Activated naive CD8-positive, alpha-beta T cell treated with anti-CD3 and anti-CD28 coated beads, Interleukin-2, amount 10 ng/mL, durations not matched to agents 7 days and 5 days (primary cell): ENCODE measurements at regions not wholly inside any gene's neighbourhood (a gene's known extent, or its start where the extent isn't known, plus 50 kb on each side); places are given as distances from the start of the nearest gene placed in this dataset.
"Not testable (repeated sequence)": the region's sequence is repeated elsewhere in the genome, so short reads cannot be mapped to it uniquely, and the experiment has no call there.

Experiments used
- ATAC-seq: fragments of 150-1000 bp; cut with Tn5 transposase; one replicate; pipeline ENCODE4 v1.10.0; 2021; ENCODE audit warnings: low read depth, moderate library complexity
- POLR2A ChIA-PET: fragments of 350-600 bp; sonication (Branson Sonifier 250); formaldehyde crosslinking; loops from one replicate; lab custom pipeline; 2021; ENCODE audit warnings: antibody characterized with exemption; lab: Charles Lee
- DNase-seq: peaks from one replicate; pipeline ENCODE4 v3.0.0; 2021
- H3K27ac Mint-ChIP-seq: one replicate; pipeline ENCODE4 v1.8.0; 2022; ENCODE audit warnings: mild to moderate bottlenecking, mixed read lengths
- H3K27me3 Mint-ChIP-seq: one replicate; pipeline ENCODE4 v1.8.0; 2022; ENCODE audit warnings: mild to moderate bottlenecking, moderate library complexity, mixed read lengths
- H3K36me3 Mint-ChIP-seq: one replicate; pipeline ENCODE4 v1.8.0; 2021; ENCODE audit warnings: mild to moderate bottlenecking, mixed read lengths
- H3K4me1 Mint-ChIP-seq: one replicate; pipeline ENCODE4 v1.8.0; 2021; ENCODE audit warnings: mixed read lengths
- H3K4me3 Mint-ChIP-seq: one replicate; pipeline ENCODE4 v1.8.0; 2022; ENCODE audit warnings: mild to moderate bottlenecking, moderate library complexity, mixed read lengths
- H3K9me3 Mint-ChIP-seq: one replicate; pipeline ENCODE4 v1.8.0; 2021; ENCODE audit warnings: mixed read lengths

- DNase-seq (no peak), ATAC-seq (no peak)
- Mint-ChIP-seq H3K27ac (no peak overlapping the region), H3K4me3 (no peak overlapping the region), H3K27me3 (no peaks in the 10 kb centered on the region), H3K36me3 (no peaks in the 10 kb centered on the region), H3K9me3 (no peaks in the 10 kb centered on the region), H3K4me1 (no peaks in the 10 kb centered on the region)
- POLR2A ChIA-PET, result no interaction called here
These were observed 1606.8 kb upstream of the PIK3C3 start for GRCh38 chr18:40348196-40348595.

- POLR2A ChIA-PET, result no interaction called here
- ATAC-seq, result no peak
These were observed 1607.8 kb upstream of the PIK3C3 start for GRCh38 chr18:40347261-40347660.

GRCh38 chr18:40346146-40346545 is 1608.9 kb upstream of the PIK3C3 start:
- POLR2A ChIA-PET, result no interaction called here
- Mint-ChIP-seq H3K36me3 (no peaks in the 10 kb centered on the region), H3K4me1 (no peaks in the 10 kb centered on the region), H3K4me3 (no peak overlapping the region), H3K27ac (no peak overlapping the region), H3K27me3 (no peaks in the 10 kb centered on the region), H3K9me3 (peaks cover 2% of the 10 kb centered on the region)
- ATAC-seq, result no peak
- no peak for DNase-seq

More at GRCh38 chr18:40347261-40347660, 1607.8 kb upstream of the PIK3C3 start:
- H3K27me3 Mint-ChIP-seq, result no peaks in the 10 kb centered on the region
- no peak overlapping the region for H3K4me3 Mint-ChIP-seq
- no peaks in the 10 kb centered on the region for H3K36me3 Mint-ChIP-seq
- no peaks in the 10 kb centered on the region for H3K4me1 Mint-ChIP-seq
- no peak overlapping the region for H3K27ac Mint-ChIP-seq
- no peaks in the 10 kb centered on the region for H3K9me3 Mint-ChIP-seq
- DNase-seq, result no peak

- Mint-ChIP-seq H3K4me1 (no peaks in the 10 kb centered on the region), H3K36me3 (no peaks in the 10 kb centered on the region), H3K9me3 (peaks cover 2% of the 10 kb centered on the region), H3K4me3 (no peak overlapping the region), H3K27ac (no peak overlapping the region), H3K27me3 (no peaks in the 10 kb centered on the region)
- DNase-seq (no peak), ATAC-seq (no peak)
- POLR2A ChIA-PET, result no interaction called here
These were observed 1613.3 kb upstream of the PIK3C3 start for GRCh38 chr18:40341701-40342100.

GRCh38 chr18:40338284-40338683 is 1616.8 kb upstream of the PIK3C3 start:
- no peak overlapping the region for H3K27ac Mint-ChIP-seq
- ATAC-seq, result no peak

GRCh38 chr18:40326985-40327384 is 1628.0 kb upstream of the PIK3C3 start:
- Mint-ChIP-seq H3K27me3 (no peaks in the 10 kb centered on the region), H3K27ac (no peak overlapping the region), H3K4me3 (no peak overlapping the region), H3K4me1 (no peaks in the 10 kb centered on the region), H3K9me3 (peaks cover 5% of the 10 kb centered on the region), H3K36me3 (no peaks in the 10 kb centered on the region)
- DNase-seq, result no peak
- POLR2A ChIA-PET, result no interaction called here
- ATAC-seq, result no peak

More at GRCh38 chr18:40338284-40338683, 1616.8 kb upstream of the PIK3C3 start:
- Mint-ChIP-seq H3K36me3 (no peaks in the 10 kb centered on the region), H3K4me3 (no peak overlapping the region), H3K27me3 (no peaks in the 10 kb centered on the region), H3K9me3 (peaks cover 4% of the 10 kb centered on the region), H3K4me1 (no peaks in the 10 kb centered on the region)
- no peak for DNase-seq
- POLR2A ChIA-PET, result no interaction called here

- Mint-ChIP-seq H3K27me3 (no peaks in the 10 kb centered on the region), H3K9me3 (peaks cover 6% of the 10 kb centered on the region), H3K4me3 (no peak overlapping the region)
These were observed 1629.0 kb upstream of the PIK3C3 start for GRCh38 chr18:40325988-40326387.

GRCh38 chr18:40314199-40314598 is 1640.8 kb upstream of the PIK3C3 start:
- Mint-ChIP-seq H3K27me3 (no peaks in the 10 kb centered on the region), H3K9me3 (no peaks in the 10 kb centered on the region), H3K27ac (no peak overlapping the region), H3K36me3 (no peaks in the 10 kb centered on the region), H3K4me1 (no peaks in the 10 kb centered on the region), H3K4me3 (no peak overlapping the region)
- no peak for ATAC-seq
- DNase-seq, result no peak
- POLR2A ChIA-PET, result no interaction called here

More at GRCh38 chr18:40325988-40326387, 1629.0 kb upstream of the PIK3C3 start:
- Mint-ChIP-seq H3K4me1 (no peaks in the 10 kb centered on the region), H3K36me3 (no peaks in the 10 kb centered on the region), H3K27ac (no peak overlapping the region)
- no peak for DNase-seq
- no peak for ATAC-seq
- POLR2A ChIA-PET, result no interaction called here

- Mint-ChIP-seq H3K4me3 (no peak overlapping the region), H3K4me1 (no peaks in the 10 kb centered on the region), H3K36me3 (no peaks in the 10 kb centered on the region), H3K27ac (no peak overlapping the region), H3K9me3 (no peaks in the 10 kb centered on the region), H3K27me3 (no peaks in the 10 kb centered on the region)
- ATAC-seq, result no peak
- POLR2A ChIA-PET, result no interaction called here
- DNase-seq, result no peak
These were observed 1641.9 kb upstream of the PIK3C3 start for GRCh38 chr18:40313030-40313642.

- H3K9me3 Mint-ChIP-seq, result peaks cover 4% of the 10 kb centered on the region
- POLR2A ChIA-PET, result no interaction called here
- no peaks in the 10 kb centered on the region for H3K4me1 Mint-ChIP-seq
- no peak overlapping the region for H3K4me3 Mint-ChIP-seq
- H3K27ac Mint-ChIP-seq, result no peak overlapping the region
- DNase-seq (no peak), ATAC-seq (no peak)
- no peaks in the 10 kb centered on the region for H3K27me3 Mint-ChIP-seq
- H3K36me3 Mint-ChIP-seq, result no peaks in the 10 kb centered on the region
These were observed 1647.4 kb upstream of the PIK3C3 start for GRCh38 chr18:40307627-40308026.

- Mint-ChIP-seq H3K9me3 (peaks cover 2% of the 10 kb centered on the region), H3K27ac (no peak overlapping the region), H3K4me3 (no peak overlapping the region), H3K27me3 (no peaks in the 10 kb centered on the region), H3K36me3 (no peaks in the 10 kb centered on the region), H3K4me1 (no peaks in the 10 kb centered on the region)
- DNase-seq (no peak), ATAC-seq (no peak)
- POLR2A ChIA-PET, result no interaction called here
These were observed 1658.2 kb upstream of the PIK3C3 start for GRCh38 chr18:40296717-40297413.

GRCh38 chr18:40292985-40293710 is 1661.9 kb upstream of the PIK3C3 start:
- no peak overlapping the region for H3K27ac Mint-ChIP-seq
- DNase-seq, result no peak
- no peak for ATAC-seq
- no peaks in the 10 kb centered on the region for H3K4me1 Mint-ChIP-seq
- no peaks in the 10 kb centered on the region for H3K36me3 Mint-ChIP-seq
- POLR2A ChIA-PET, result no interaction called here
- H3K27me3 Mint-ChIP-seq, result no peaks in the 10 kb centered on the region
- H3K4me3 Mint-ChIP-seq, result no peak overlapping the region
- H3K9me3 Mint-ChIP-seq, result no peaks in the 10 kb centered on the region

GRCh38 chr18:40283560-40283959 is 1671.5 kb upstream of the PIK3C3 start:
- POLR2A ChIA-PET, result no interaction called here
- no peaks in the 10 kb centered on the region for H3K36me3 Mint-ChIP-seq
- ATAC-seq (no peak), DNase-seq (no peak)
- H3K9me3 Mint-ChIP-seq, result no peaks in the 10 kb centered on the region
- no peaks in the 10 kb centered on the region for H3K27me3 Mint-ChIP-seq
- no peak overlapping the region for H3K27ac Mint-ChIP-seq
- no peaks in the 10 kb centered on the region for H3K4me1 Mint-ChIP-seq
- H3K4me3 Mint-ChIP-seq, result no peak overlapping the region

GRCh38 chr18:40281356-40281755 is 1673.7 kb upstream of the PIK3C3 start:
- not testable (repeated sequence) for DNase-seq

More at GRCh38 chr18:40281356-40281755, 1673.7 kb upstream of the PIK3C3 start:
- H3K36me3 Mint-ChIP-seq, POLR2A ChIA-PET, H3K27ac Mint-ChIP-seq, ATAC-seq, H3K9me3 Mint-ChIP-seq, H3K4me1 Mint-ChIP-seq, H3K27me3 Mint-ChIP-seq, H3K4me3 Mint-ChIP-seq: not testable (repeated sequence)
